Fibroblast of lung (primary cell): ENCODE measurements at regions not wholly inside any gene's neighbourhood (a gene's known extent, or its start where the extent isn't known, plus 50 kb on each side); places are given as distances from the start of the nearest gene placed in this dataset.
"Not testable (repeated sequence)": the region's sequence is repeated elsewhere in the genome, so short reads cannot be mapped to it uniquely, and the experiment has no call there.

Source experiments
- DNase-seq, 2 donors: peaks; one replicate each; pipeline versions ENCODE4 v3.0.0 to v3.0.0-alpha.2; 2010; ENCODE audit warnings: low read depth in 2 of 2
- H2AFZ ChIP-seq: 2 replicates; pipeline ENCODE4 v1.5.1; 2012; ENCODE audit warnings: low read length, control low read depth, inconsistent platforms
- H3K27ac ChIP-seq: 2 replicates; pipeline ENCODE4 v1.5.1; 2011; ENCODE audit warnings: low read length, control low read depth; ENCODE audit not compliant: insufficient read depth
- H3K27me3 ChIP-seq: 2 replicates; pipeline ENCODE4 v1.5.1; 2011; ENCODE audit warnings: mild to moderate bottlenecking, low read length; ENCODE audit not compliant: control insufficient read depth, insufficient read depth
- H3K36me3 ChIP-seq: 2 replicates; pipeline ENCODE4 v1.5.1; 2011; ENCODE audit warnings: low read length; ENCODE audit not compliant: control insufficient read depth, insufficient read depth
- H3K4me1 ChIP-seq: 2 replicates; pipeline ENCODE4 v1.5.1; 2011; ENCODE audit warnings: low read length; ENCODE audit not compliant: control insufficient read depth, insufficient read depth; ENCODE audit errors: extremely low read depth
- H3K4me2 ChIP-seq: 2 replicates; pipeline ENCODE4 v1.5.1; 2011; ENCODE audit warnings: low read length, control low read depth; ENCODE audit not compliant: insufficient read depth; ENCODE audit errors: extremely low read depth
- H3K4me3 ChIP-seq, 4 experiments: fragments of 200-600 bp in 1 of 4; sonication (generic) in 1 of 4; replicated peaks in 1 of 4; 2 replicates each; pipeline ENCODE4 v1.5.1; 2011 to 2016; ENCODE audit warnings: low read length in 4 of 4, low read depth in 3 of 4, mild to moderate bottlenecking in 3 of 4, control low read depth in 2 of 4, inconsistent platforms in 1 of 4, mixed read lengths in 1 of 4; ENCODE audit not compliant: insufficient read depth in 1 of 4; ENCODE audit errors: control extremely low read depth in 1 of 4
- H3K79me2 ChIP-seq: 2 replicates; pipeline ENCODE4 v1.5.1; 2012; ENCODE audit warnings: mild to moderate bottlenecking, low read length, inconsistent platforms; ENCODE audit not compliant: control insufficient read depth, insufficient read depth
- H3K9ac ChIP-seq: 2 replicates; pipeline ENCODE4 v1.5.1; 2011; ENCODE audit warnings: mild to moderate bottlenecking, low read length, control low read depth; ENCODE audit not compliant: insufficient read depth
- H3K9me3 ChIP-seq: 2 replicates; pipeline ENCODE4 v1.5.1; 2012; ENCODE audit warnings: low read depth, low read length; ENCODE audit not compliant: control insufficient read depth, insufficient read depth
- H4K20me1 ChIP-seq: 2 replicates; pipeline ENCODE4 v1.5.1; 2011; ENCODE audit warnings: low read length; ENCODE audit not compliant: control insufficient read depth, insufficient read depth; ENCODE audit errors: extremely low read depth

DNA sequence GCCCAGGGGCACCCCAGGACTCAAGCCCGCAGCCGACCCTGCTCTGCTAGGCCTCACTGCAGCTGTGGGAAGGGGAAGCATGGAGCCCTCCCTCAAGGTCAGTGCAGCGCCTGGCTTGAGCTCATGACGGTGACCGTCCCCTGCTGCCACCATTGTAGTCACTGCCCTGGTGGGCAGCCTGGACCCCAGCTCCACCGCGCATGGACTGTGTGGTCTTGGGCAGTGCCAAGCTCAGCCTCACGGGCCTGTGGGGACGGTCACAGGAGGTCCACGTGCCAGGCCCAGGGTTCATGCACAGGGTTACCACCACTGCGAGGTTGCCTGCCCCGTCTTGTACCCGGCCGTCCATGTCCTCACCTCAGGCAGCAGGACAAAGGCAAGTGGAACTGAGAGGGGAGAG is 342.9 kb downstream of the ADGRD1 start:
- not testable (repeated sequence) for H3K4me3 ChIP-seq, H3K79me2 ChIP-seq, H3K27ac ChIP-seq, H2AFZ ChIP-seq, H3K9me3 ChIP-seq, H4K20me1 ChIP-seq, H3K36me3 ChIP-seq, H3K9ac ChIP-seq, DNase-seq, H3K27me3 ChIP-seq, H3K4me1 ChIP-seq, H3K4me2 ChIP-seq

DNA sequence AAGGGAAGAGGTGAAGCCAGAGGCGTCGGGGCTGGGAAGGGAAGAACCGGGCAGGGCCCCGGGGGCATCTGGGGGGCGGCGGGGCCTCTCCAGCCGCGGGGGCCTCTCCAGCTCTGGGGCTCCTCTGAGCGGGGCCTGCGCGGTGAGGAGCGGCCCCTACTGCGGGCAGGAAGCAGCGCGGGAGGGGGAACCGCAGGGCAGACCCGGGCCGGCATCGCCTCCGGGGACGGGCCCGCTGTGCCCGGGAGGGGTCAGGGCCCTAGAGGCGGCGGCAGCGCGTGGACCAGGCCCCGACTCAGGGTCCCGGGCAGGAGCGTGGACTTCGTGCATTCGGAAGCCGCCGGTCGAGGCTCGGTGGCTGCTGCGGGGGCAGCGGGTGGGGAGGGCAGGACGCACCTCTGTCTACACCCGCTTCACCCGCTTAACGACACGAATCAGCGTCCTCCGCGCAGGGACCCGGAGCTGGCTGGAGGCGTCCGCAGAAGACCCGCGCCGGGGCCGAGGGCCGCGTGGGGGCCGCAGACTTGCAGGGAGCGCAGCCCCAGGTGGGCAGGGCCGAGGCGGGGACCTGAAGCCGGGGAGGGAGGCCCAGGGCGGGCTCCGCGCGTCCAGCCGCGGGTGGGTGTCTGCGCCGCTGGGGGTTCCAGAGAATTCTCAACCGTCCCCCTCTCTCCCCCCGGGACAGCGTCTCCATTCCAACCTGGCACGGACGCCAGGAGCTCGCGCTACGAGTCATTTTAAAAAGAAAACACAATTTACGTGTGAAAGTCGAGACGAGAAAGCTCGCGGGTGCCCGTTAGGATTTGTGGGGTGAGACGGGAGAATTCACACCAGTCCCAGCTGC is 345.0 kb downstream of the ADGRD1 start:
- not testable (repeated sequence) for H3K79me2 ChIP-seq

GRCh38 chr12:131299370-131299701 is 345.6 kb downstream of the ADGRD1 start:
- not testable (repeated sequence) for H3K79me2 ChIP-seq, H3K9me3 ChIP-seq, H3K4me1 ChIP-seq, H3K9ac ChIP-seq, H3K4me3 ChIP-seq, H2AFZ ChIP-seq, H3K36me3 ChIP-seq, H4K20me1 ChIP-seq, H3K4me2 ChIP-seq, H3K27ac ChIP-seq, DNase-seq, H3K27me3 ChIP-seq

More for the DNA sequence above, 345.0 kb downstream of the ADGRD1 start:
- H3K4me1 ChIP-seq, H3K4me2 ChIP-seq, H3K27ac ChIP-seq, H2AFZ ChIP-seq, H3K4me3 ChIP-seq, H3K9ac ChIP-seq, H3K9me3 ChIP-seq, H3K36me3 ChIP-seq, H3K27me3 ChIP-seq, H4K20me1 ChIP-seq, DNase-seq: not testable (repeated sequence)

DNA sequence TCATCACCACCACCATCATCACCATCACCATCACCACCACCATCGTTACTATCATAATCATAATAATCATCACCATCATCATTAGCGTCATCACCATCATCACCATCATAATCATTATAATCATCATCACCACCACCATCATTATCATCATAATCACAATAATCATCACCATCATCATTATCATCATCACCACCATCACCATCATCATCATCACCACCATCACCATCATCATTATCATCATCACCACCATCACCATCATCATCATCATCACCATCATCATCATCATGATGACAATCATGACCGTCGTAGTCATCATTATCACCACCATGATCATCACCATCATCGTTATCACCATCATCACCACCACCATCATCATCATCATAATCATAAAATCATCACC is 349.9 kb downstream of the ADGRD1 start:
- not testable (repeated sequence) for H3K27ac ChIP-seq, H3K4me2 ChIP-seq, H3K79me2 ChIP-seq, H3K4me3 ChIP-seq, H3K4me1 ChIP-seq, DNase-seq, H3K9ac ChIP-seq, H3K27me3 ChIP-seq, H3K9me3 ChIP-seq, H4K20me1 ChIP-seq, H2AFZ ChIP-seq, H3K36me3 ChIP-seq

DNA sequence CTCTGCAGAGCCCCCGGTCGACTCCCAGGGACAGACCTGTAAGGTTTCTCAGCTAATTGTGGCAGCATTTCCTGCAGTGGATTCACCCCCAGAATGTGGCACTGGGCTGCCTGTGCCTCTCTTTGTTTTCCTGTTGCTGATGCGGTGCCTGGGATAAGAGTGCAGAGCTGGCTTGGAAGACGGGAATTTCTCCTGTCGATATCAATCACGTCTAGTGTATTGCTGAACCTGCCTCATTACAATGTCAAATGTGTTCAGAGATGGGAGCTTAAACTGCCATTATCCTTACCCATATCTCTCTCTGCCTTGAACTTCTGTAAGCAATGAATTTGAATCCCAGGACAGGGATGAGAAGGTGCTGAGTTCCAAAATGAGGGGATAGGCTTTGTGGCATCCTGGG is 350.9 kb downstream of the ADGRD1 start:
- not testable (repeated sequence) for H3K9ac ChIP-seq, H3K4me3 ChIP-seq, H3K79me2 ChIP-seq, H2AFZ ChIP-seq, H3K4me1 ChIP-seq, H3K36me3 ChIP-seq, H3K4me2 ChIP-seq, H4K20me1 ChIP-seq, H3K27me3 ChIP-seq, H3K27ac ChIP-seq, H3K9me3 ChIP-seq, DNase-seq
